ENCODE measurements at regions not wholly inside any gene's neighbourhood (a gene's known extent, or its start where the extent isn't known, plus 50 kb on each side); places are given as distances from the start of the nearest gene placed in this dataset.

- no peak for DNase-seq
Observed at GRCh38 chr14:98470663-98471062, 801.3 kb downstream of the BCL11B start.

GRCh38 chr14:98474900-98475299, 797.1 kb downstream of the BCL11B start:
- no peak for DNase-seq

- DNase-seq: no peak
Observed at GRCh38 chr14:98477935-98478334, 794.1 kb downstream of the BCL11B start.

- no peak for DNase-seq
Observed at GRCh38 chr14:98489115-98489514, 782.9 kb downstream of the BCL11B start.

GRCh38 chr14:98494582-98494981, 777.4 kb downstream of the BCL11B start:
- no peak for DNase-seq

- DNase-seq: no peak
Observed at GRCh38 chr14:98498019-98498885, 773.7 kb downstream of the BCL11B start.

GRCh38 chr14:98501335-98501734, 770.7 kb downstream of the BCL11B start:
- DNase-seq: no peak

- DNase-seq: no peak
Observed at GRCh38 chr14:98501836-98502235, 770.2 kb downstream of the BCL11B start.

GRCh38 chr14:98503086-98503815, 768.7 kb downstream of the BCL11B start:
- DNase-seq: no peak

GRCh38 chr14:98507264-98507663, 764.7 kb downstream of the BCL11B start:
- DNase-seq: no peak

- no peak for DNase-seq
Observed at GRCh38 chr14:98510392-98510791, 761.6 kb downstream of the BCL11B start.

GRCh38 chr14:98512501-98513251, 759.3 kb downstream of the BCL11B start:
- DNase-seq: no peak

GRCh38 chr14:98513558-98513957, 758.4 kb downstream of the BCL11B start:
- no peak for DNase-seq

GRCh38 chr14:98514016-98514415, 758.0 kb downstream of the BCL11B start:
- DNase-seq: no peak

- DNase-seq: no peak
Observed at GRCh38 chr14:98536256-98536655, 735.7 kb downstream of the BCL11B start.

GRCh38 chr14:98542316-98542715, 729.7 kb downstream of the BCL11B start:
- no peak for DNase-seq

- no peak for DNase-seq
Observed at GRCh38 chr14:98543074-98543473, 728.9 kb downstream of the BCL11B start.

GRCh38 chr14:98544174-98544573, 727.8 kb downstream of the BCL11B start:
- no peak for DNase-seq

GRCh38 chr14:98545181-98545580, 726.8 kb downstream of the BCL11B start:
- no peak for DNase-seq

- DNase-seq: no peak
Observed at GRCh38 chr14:98548071-98548686, 723.8 kb downstream of the BCL11B start.

GRCh38 chr14:98551028-98551427, 721.0 kb downstream of the BCL11B start:
- no peak for DNase-seq

- no peak for DNase-seq
Observed at GRCh38 chr14:98555440-98555839, 716.6 kb downstream of the BCL11B start.

Data from right lung (tissue), 2 donors.